Fibroblast of peridontal ligament (primary cell): ENCODE measurements at regions not wholly inside any gene's neighbourhood (a gene's known extent, or its start where the extent isn't known, plus 50 kb on each side); places are given as distances from the start of the nearest gene placed in this dataset.

Experiments
- DNase-seq: peaks from one replicate; pipeline ENCODE4 v3.0.0-alpha.2; 2010; ENCODE audit errors: extremely low read depth

DNA sequence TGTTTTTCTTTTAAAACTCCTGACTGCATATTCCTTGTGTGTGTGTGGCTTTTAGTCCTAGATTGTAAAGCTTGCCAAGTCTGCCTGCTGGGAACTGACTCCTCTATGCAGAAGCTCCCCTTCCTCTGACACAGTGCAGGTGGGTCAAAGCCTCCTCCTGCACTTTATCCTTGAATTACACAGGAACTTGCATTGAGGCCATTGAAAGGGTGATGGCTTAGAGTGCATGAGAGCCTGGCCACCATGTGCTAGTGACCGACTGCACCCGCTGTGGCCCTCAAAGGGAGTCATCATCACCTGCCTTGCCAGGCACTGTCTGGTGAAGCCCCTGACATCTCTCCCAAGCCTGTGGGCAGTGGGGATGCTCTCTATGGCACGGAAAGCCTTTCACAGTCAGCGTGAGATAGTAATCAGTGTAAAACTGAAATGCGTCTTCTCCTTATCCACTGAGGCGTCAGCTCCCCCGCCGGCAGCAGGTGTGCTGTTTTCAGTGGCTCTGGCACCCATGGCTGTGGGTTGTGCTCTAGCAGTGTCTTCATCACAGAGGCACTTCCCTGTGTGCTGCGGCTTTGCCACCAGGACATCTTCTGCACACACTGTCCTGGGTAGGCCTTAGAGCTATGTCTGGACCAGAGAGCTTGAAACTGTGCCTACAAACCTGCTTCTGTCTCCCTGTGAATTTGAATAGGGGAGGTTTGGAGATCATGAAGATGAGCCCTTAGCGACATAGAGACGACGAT is 87.9 kb downstream of the THBS2 start:
- peak; percentile 37 for DNase-seq

DNA sequence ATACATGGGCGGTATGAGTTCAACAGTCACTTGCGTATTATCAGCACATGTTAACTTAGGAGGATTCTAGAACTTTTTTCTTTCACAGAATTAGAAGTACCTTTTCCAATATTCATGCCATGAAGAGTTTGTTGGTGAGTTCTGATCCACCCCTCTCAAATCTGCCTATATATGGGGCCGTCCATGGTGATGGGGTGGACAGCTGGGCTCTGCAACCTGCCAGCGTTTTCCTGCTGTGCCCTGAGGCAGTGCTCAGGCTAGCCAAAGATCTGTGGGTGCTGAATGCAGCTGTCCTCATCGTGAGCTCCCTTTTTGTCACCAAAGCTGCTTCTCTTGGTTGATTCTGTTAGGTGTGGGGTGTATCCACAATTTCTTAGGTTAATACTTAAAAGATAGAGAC is 88.7 kb downstream of the THBS2 start:
- DNase-seq = no peak

DNA sequence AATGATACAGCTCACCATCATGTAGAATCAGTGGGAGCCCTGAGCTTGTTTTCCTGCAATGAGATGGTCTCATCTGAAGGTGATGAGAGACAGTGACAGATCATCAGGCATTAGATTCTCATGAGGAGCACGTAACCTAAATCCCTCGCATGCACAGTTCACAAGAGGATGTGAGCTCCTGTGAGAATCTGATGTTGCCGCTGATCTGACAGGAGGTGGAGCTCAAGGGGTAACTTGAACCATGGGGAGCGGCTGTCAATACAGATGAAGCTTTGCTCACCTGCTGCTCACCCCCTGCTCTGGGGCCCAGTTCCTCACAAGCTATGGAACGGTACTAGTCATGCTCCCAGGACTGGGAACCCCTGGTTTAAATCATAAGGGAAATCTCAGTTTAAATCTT is 89.2 kb downstream of the THBS2 start:
- no peak for DNase-seq

DNA sequence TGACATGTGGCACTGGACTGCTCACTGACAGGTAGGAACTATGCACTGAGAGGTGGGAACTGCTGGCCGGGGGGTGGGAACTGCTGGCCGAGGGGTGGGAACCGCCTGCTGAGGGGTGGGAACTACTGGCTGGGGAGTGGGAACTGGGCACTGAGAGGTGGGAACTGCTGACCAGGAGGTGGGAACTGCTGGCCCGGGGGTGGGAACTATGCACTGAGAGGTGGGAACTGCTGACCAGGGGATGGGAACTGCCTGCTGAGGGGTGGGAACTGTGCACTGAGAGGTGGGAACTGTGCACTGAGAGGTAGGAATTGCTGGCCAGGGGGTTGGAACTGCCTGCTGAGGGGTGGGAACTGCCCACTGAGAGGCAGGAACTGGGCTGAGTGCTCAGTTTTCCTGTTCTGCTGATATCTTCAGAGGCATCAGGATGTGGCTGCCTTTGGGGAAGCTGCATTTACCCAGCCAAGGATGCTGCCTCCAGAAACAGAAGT is 90.2 kb downstream of the THBS2 start:
- no peak for DNase-seq

DNA sequence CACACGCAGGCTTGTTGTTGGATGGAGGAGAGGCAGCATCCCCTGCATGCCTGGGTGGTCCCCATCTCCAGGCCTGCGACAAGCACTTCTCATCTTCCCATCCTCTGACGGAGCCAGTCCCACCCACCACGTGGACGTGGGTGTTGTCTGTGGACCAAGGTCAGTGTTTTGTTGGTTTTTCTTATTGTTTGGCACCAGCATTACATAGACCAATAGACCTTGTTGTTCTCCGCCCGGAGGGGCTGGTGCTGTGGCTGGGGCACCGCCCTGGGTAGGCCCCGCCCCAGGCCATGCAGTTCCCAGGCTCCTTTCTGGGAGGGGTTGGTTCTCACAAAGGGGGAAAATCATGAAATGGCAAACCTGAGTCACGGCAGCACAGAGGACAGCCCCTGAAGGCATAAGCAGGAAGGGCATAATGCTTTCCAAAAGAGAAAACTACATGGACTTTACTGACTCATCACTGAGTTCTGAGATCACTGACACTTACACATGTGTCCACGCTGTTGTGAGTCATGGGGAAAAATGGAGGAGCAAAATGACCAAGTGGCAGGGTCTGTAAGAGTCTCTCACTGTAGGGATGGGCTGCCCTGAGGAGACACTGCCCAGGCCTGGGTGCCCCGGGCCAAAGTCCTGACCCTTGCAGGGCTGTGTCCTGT is 90.8 kb downstream of the THBS2 start:
- peak; percentile 96 for DNase-seq

DNA sequence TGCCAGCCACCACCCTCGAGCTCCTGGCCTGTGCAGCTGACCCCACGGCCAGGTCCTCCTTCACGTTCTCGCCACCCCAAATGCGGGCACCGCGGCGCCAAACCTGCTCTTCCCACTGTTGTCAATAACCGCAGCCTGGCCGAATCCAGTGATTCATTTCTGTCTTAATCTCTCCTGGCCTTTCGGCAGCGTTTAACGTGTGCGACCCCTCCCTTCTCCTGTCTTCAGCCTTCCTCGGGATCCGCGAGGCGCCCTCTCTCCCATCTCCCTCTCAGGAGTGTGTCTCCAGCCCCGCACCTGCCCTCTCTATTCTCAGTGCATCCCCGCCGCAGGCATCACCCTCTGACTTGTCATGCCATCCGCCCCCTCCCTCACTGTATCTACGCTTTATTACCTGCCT is 91.4 kb downstream of the THBS2 start:
- no peak for DNase-seq

DNA sequence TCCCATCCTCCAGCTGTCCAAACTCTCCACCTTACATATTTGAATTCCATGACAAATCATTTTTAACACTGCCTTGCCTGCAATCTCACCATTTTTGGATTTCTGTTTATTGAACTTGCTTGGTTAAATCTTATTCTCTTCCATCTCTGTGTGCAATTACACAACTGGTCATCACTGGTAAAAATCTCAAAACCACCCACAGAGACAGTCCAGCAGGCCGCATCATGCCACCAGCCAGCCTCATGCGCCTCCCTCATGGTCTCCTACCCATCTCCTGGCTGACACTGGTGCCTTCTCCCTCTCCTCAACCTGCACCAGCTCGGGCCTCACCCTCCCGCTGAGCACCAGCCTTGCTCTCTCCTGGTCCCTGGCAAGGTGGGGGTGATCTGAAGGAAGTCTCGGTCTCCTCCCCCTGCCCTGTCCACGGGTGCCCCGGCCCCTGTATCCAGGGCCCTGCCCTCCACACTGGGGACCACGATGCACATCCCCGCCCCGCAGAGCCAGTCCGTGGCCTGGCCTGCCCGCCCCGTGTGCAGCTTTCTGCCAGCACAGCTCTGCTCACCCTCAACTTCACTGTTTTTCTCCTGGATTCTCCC is 92.0 kb downstream of the THBS2 start:
- peak; percentile 33 for DNase-seq

DNA sequence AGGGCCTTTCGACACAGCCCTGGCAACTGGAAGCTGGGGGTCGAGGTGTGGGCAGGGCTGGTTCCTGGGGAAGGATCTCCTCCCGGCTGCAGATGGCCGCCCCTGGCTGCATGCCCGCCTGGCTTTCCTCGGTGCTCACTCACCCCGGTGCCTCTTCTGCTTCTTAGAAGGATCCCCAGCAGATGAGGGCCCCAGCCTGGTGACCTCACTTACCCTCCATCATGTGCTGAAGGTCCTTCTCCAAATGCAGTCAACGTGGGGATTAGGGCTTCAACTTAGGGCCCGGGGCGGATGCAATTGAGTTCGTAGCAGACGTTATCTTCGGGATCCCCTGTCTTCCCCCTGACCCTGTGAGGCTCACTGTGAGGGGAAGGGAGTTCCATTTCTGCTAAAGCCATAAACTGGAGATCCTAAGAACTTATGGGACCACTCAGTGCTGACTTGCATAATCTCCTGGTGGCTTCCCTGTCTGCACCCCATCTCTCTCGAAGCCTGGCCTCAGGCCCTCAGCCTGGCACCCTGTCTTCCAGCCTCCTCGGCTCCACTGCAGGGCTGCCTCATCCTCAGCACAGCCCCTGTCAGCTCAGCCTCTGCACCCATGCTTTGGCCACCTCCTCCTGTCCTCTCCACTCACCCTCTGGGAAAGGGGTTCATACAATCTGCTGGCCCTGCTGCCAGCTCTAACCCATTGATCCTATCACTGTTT is 92.6 kb downstream of the THBS2 start:
- no peak for DNase-seq

DNA sequence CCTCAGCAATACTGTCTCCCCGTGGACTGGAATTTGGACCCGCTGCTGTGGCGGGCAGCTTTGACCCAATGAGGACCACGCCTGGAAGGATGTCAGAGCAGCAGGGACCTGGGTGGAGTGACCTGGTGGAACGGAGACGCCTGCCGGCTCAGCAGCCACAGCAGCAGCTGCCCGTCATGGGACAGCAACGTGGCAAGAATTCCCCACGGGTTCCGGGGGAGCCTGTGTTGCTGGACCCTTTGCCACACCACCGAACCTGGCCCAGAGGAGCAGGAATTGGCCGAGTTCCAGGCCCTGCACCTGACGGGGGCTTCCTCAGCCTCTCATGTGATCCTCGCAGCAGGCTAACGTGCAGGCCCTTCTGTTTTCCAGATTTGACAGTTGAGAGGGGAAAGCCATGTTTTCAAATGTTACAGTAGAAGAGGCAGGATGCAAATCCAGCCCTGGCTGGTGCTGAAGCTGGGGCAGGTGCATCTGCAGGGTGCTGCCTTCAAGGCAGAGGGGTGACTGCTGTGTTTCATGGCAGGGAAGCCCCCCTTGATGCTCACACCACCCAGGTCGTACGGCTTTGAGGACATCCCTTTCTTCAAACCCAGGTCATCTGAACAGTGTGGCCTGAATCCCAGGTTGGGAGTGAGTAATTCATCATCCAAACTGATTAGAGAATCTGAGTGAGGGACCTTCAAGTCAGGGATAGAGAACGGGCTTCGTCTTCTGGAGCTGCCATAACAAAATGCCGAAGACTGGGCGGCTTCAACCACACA is 93.4 kb downstream of the THBS2 start:
- DNase-seq = no peak

DNA sequence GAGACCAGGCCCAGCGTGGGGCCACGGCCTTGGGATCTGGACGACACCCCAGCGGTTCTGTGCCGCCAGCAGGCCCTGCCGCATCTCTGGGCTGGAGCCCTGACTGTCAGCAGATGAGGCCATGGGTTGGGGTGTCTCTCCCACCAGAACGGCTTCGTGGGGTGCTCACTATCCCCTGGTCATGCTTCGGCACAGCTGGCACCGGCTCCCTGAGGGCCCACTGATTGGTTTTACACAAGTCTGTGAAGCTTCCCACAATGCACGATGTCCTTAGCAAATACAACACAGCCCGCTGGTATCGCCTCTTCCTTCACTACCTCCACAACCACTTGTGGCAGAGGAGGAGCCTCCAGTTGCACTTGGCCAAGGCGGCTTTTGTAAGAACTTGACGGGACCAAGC is 94.3 kb downstream of the THBS2 start:
- DNase-seq = no peak

DNA sequence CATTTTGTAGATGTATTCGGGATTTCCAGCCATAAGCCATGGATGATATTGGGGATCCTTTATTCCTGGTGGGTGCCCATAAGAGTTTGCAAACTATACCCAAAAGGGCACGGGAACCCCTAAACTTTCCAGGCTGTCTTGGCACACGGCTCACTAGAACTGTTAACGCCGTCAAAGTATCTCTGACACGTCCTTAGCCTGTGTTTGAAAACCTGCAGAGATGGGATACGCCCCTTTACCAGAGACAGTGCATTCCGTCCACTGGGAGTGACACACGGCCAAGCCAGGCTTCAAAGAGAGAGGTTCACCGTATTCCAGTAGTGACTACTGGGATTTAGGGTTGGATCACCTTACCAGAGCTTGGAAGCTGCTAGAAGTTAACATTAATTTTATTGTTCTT is 95.0 kb downstream of the THBS2 start:
- DNase-seq = no peak

DNA sequence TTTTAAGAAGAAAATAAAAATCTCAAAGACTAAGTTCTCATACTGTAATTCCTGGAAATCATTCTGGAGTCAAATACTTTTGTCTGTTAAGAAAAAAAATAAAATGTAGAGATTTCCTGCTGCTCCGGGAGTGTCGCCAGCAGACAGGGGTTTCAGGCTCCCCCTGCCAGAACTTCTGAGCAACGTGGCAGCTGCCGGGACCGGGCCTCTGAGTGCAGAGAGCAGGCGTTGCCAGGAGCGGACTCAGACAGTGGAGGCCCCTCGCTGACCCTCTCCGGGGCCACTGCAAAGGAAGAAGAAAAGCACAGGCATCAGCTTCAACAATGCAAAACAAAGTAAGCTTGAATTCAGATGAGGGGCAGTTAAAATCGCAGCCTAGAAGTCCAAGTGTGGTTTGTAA is 95.5 kb downstream of the THBS2 start:
- peak; percentile 83 for DNase-seq

DNA sequence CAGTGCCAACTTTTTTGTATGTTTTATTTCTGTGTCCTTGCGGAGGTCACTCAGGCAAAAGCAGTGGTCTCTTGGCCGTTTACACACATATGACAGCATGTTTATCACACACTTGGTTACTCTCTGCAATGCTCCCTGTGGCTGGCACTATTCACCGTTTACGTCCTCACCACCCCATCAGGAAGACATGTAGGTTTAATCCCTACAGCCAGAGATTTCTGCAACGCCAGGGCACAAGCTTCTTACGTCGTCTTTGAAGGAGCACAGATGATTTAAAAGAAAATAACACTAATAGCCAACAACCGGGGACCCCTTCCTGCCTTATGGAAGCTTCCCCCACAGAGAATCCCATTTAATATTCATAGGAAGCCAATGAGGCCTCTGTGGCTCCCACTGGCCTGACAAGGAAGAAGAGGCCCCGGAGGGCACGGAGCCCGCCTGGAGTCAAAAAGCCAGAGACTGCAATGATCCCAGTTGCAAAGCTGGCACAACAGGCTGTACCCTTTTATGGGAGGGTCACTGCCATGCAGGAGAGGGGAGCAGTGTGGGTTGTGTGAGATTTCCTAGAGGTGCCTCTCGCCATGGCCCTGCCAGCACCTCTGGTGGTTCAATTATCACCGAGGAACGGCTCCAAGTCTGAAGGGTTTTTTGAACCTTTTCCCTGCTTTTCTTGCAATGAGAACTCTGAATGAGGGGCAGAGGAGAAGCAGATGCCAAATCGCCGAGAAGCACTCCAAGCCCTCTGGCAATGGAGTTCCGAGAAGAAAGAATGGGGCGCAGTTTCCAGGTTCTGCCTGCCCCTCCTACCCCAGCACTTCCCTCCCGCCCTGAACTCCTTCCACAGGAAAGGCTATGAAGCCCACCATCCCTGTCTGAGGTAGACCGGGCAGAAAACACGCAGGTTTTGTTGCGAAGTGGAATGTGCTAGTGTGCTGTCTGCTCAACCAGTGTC is 96.2 kb downstream of the THBS2 start:
- no peak for DNase-seq

DNA sequence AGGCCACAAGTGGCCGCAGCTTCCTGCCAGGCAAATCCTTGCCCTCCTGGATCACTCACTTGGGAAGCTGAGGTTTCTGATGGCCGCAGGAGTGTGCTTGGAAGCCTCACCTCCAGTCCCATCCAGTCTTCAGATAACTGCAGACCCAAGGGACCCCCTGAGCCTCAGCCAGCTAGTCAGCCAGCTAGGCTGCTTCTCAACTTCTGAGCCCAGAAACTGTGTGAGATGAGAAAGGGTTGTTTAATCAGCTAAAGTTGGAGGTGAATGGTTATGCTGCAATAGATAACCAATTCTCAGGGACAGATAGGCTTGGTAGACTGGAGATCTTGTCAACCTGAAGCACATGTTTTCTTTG is 96.9 kb downstream of the THBS2 start:
- no peak for DNase-seq

DNA sequence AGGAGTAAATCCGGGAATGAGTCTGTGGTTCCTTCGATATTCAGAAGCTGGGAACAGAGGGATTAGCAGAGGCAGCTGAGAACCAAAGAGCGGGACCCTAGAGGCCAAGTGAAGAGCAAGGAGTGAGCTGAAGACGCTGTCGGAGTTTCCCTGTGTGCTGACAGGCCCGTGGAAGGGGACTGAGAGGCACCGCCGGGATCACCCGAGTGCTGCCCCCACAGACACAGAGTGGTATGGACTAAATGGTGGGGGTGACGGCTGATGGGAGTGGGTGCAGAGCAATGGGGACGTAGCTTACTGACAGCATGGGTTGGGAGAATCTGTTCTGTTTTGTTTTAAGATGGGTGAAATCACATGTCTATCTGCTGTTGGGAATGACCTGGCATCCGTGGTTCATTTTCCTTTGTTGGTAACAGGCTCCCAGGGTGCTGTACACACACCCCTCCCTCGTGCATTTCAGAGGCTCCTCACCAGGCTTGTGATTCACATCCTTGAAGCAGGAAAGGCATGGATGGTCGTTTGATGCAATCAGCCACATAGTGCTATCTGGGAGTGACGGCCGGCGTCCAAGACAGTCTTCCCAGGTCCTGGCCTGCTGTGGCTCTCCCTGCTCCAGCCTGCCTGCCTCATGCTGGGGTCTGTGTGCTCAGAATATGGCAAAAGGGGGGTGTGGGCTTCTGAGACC is 97.4 kb downstream of the THBS2 start:
- DNase-seq = peak; percentile 23

DNA sequence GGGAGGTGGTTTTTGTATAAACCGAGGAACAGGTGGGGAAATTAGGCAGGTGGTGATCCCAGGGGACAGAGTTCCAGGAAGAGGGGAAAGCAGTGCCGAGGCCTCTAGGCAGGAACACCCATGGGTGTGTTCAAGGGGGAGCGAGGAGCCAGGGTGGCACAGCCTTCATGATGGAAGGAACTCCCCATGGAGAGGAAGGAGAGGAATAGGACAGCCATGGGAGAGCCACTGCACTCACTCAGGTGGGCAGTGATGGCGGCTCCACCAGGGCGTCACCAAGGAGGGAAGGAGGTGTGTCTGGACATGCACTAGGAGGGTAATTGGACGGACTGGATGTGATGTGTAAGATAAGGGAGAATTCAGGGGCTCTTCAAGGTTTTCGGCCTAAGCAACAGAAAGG is 98.2 kb downstream of the THBS2 start:
- no peak for DNase-seq

DNA sequence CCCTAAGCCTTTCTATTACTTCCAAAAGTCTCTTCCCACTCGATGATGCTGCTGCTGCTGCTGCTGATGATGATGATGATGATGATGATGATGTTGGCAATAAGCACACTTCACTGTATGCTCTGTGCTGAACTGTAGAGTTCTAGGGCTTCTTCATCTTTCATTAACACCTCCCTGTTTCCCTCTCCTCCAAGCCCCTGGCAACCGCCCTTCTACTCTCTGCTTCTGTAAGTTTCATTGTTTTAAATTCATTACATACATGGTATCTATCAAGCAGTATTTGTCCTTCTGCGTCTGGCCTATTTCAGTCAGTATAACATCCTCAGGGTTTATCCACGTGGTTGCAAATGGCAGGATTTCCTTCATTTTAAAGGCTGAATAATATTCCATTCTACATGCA is 100.2 kb downstream of the THBS2 start:
- DNase-seq = no peak

DNA sequence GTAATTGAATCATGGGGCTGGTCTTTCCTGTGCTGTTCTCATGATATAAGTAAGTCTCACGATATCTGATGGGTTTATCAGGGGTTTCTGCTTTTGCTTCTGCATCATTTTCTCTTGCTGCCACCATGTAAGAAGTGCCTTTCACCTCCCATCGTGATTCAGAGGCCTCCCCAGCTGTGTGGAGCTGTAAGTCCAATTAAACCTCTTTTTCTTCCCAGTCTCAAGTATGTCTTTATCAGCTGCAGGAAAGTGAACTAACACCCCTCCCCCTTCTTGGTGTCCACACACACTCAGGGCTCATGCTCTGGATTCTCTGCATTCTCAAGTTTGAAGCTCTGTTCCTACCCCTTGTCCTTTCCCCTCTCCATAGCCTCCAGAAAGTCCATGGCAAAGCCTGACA is 107.1 kb downstream of the THBS2 start:
- no peak for DNase-seq

DNA sequence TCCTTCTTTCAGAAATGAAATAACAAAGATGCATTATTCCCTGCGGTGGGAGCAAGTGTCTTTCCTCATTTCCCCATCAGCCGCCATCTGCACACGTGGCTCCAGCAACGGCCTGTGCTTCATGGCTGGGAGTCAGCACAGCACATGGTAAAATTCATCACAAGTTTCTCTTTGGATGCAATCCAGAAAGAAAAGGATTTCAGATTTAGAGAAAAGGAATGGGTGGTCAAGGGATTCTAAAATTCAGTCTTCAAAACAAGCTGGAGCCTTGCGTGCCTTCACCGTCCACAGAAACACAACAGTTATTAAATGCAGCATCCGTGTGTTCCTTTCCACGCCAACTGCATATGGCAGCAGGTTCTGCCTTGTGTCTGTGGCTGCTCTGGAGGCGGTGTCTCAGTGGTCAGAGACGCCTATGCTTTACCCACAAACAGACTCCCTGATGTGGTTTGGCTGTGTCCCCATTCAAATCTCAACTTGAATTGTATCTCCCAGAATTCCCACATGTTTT is 107.6 kb downstream of the THBS2 start:
- DNase-seq = peak; percentile 91

DNA sequence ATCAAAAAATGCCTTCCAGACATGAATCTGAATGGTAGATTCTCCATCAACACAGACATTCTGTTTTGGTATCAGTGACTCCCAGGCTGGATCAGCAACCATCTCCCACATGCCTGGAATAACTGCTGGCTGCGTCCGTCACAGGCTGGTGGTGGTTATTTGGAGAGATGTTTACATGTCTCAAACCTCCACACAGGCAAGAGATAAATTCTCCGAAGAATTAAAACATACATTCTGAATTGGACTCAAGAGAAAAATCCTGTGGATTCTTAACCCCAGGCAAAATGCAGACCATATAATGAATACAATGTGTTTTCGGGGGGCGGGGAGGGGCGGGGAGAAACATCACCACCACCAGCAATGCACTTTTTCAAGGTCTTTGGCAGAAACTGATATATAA is 108.2 kb downstream of the THBS2 start:
- DNase-seq = peak; percentile 94
